Ramos (cell line): ENCODE measurements at regions not wholly inside any gene's neighbourhood (a gene's known extent, or its start where the extent isn't known, plus 50 kb on each side); places are given as distances from the start of the nearest gene placed in this dataset.

ENCODE experiments used
- in situ Hi-C: fragments of 300-500 bp; cut with MboI; formaldehyde crosslinking; loops from one replicate; pipeline ENCODE4 v1.14.3; 2022; ENCODE audit warnings: low sequenced_read_pairs; ENCODE audit not compliant: unreplicated experiment

GRCh38 chr1:14118691-14119485, 418.9 kb downstream of the PRDM2 start:
- in situ Hi-C loops: no loop called here

- in situ Hi-C loops: no loop called here
Observed at GRCh38 chr1:14120895-14121294, 420.9 kb downstream of the PRDM2 start.

- in situ Hi-C loops: no loop called here
Observed at GRCh38 chr1:14128096-14128495, 428.1 kb downstream of the PRDM2 start.

GRCh38 chr1:14129009-14129408, 429.0 kb downstream of the PRDM2 start:
- in situ Hi-C loops: no loop called here

- in situ Hi-C loops: no loop called here
Observed at GRCh38 chr1:14135070-14135469, 435.1 kb downstream of the PRDM2 start.

- in situ Hi-C loops: no loop called here
Observed at GRCh38 chr1:14136152-14136763, 436.3 kb downstream of the PRDM2 start.

- in situ Hi-C loops: no loop called here
Observed at GRCh38 chr1:14136881-14137280, 436.9 kb downstream of the PRDM2 start.

GRCh38 chr1:14137411-14138134, 437.6 kb downstream of the PRDM2 start:
- in situ Hi-C loops: no loop called here

GRCh38 chr1:14138135-14138506, 438.1 kb downstream of the PRDM2 start:
- in situ Hi-C loops: no loop called here

GRCh38 chr1:14138687-14139086, 438.7 kb downstream of the PRDM2 start:
- in situ Hi-C loops: no loop called here

- in situ Hi-C loops: no loop called here
Observed at GRCh38 chr1:14140831-14141401, 440.9 kb downstream of the PRDM2 start.

- in situ Hi-C loops: no loop called here
Observed at GRCh38 chr1:14141656-14142055, 441.7 kb downstream of the PRDM2 start.

GRCh38 chr1:14142397-14143100, 442.6 kb downstream of the PRDM2 start:
- in situ Hi-C loops: no loop called here

GRCh38 chr1:14143777-14144176, 443.8 kb downstream of the PRDM2 start:
- in situ Hi-C loops: no loop called here

GRCh38 chr1:14148526-14148925, 448.5 kb downstream of the PRDM2 start:
- in situ Hi-C loops: no loop called here

- in situ Hi-C loops: no loop called here
Observed at GRCh38 chr1:14149431-14149830, 449.1 kb upstream of the KAZN start.

GRCh38 chr1:14156543-14156942, 441.9 kb upstream of the KAZN start:
- in situ Hi-C loops: no loop called here

- in situ Hi-C loops: no loop called here
Observed at GRCh38 chr1:14160781-14161180, 437.7 kb upstream of the KAZN start.

- in situ Hi-C loops: no loop called here
Observed at GRCh38 chr1:14163246-14163645, 435.2 kb upstream of the KAZN start.

GRCh38 chr1:14165371-14165801, 433.1 kb upstream of the KAZN start:
- in situ Hi-C loops: no loop called here
